GM19397 (cell line): ENCODE measurements at regions not wholly inside any gene's neighbourhood (a gene's known extent, or its start where the extent isn't known, plus 50 kb on each side); places are given as distances from the start of the nearest gene placed in this dataset.

ENCODE experiments used
- ATAC-seq: cut with Tn5 transposase; IDR thresholded peaks from one replicate; pipeline ENCODE4 v1.9.1; 2021; ENCODE audit warnings: mild to moderate bottlenecking, moderate library complexity; ENCODE audit not compliant: unreplicated experiment

DNA sequence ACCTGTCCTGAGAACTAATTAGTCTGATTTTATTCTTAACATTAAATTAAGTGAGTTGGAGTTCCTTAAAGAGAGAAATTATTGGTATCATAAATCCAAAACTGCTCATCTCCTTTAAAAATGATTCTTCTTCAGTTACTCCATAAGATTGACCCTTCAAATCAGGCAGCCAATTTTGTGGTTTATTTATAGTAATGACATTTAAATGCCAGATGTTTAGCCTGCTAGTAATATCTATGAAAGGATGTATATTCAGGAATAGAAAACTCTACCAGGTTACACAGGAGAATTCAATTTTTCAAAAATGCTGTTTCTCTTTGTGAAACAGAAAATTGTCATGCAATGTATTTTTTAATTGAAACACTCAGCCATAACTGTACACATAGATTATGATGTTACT lies 457.8 kb upstream of the ROBO2 start:
- no peak for ATAC-seq

DNA sequence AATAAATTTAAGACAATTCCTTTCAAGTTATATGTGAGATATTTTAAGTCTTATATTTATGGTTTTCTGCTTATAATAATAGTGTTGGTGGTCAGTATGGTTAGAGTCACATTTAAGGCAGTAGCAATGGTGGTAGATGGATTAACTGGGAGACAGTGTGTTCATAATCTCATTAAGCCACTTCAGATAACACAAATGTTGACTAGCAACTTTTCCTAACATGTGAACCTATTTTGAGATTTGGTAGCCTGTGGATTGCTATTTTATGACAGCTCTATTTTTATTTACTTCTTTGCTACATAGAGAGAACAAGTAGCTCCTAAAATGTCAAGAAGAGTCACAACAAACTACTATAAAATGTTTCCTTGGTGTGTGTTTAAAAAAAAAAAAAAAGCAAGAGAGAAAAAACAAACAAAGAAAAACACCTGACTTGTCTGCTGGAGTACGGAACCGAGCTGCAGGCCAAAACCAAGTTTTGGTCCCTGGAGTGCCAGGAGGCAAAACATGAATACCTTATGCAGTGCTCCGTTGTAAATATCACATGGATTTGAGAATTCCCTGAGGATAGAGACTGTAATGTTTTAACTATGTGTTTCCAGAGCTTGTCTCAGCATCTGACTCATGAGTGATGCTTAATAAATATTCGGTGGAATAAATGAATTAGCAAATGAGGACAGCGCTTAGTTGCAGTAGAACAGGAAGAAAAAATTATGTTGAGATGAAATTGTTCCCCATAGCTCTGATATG lies 457.1 kb upstream of the ROBO2 start:
- ATAC-seq: no peak

DNA sequence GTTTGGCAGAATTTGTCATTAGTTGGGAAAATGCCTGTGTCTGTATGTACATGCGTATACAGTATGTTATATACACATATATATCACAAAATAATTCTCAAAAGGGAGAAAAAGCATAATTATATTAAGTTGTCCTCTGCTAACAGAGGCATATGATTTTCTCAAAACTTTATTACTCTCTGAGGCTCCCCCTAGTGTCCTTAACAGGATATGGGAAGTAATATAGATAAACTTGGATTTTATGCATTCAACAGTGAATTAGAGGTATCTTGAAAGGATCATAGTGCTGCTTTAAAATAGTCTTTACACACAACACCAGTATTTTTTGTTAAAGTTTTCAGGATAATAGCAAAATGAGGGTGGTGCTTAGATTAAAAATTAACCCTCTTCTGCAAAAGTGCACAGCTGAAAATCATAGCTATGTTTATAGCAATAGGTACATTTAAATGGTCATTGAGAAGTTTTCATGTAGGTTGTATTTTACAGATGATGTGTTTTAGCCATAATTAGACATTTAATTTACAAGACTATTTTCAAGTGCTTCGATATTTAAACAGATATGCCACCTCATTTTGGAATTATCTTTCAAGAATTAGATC lies 454.0 kb upstream of the ROBO2 start:
- ATAC-seq: no peak

DNA sequence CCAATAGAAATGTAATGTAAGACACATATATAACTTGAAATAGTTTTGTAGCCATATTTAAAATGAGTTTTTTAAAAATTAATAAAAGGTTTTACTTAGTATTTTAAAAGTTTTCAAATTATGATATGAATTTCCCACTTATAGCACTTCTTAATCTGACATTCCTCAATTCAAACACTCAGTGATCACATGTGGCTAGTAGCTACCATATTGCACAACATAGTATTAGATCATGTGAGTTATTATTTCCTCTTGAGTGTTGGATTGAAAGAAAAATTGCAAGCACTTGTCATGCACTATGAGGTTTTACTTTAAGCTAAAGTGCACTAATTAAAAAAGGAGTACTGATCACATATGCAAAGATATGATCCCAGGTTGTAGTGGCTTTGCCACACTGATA lies 453.4 kb upstream of the ROBO2 start:
- no peak for ATAC-seq

DNA sequence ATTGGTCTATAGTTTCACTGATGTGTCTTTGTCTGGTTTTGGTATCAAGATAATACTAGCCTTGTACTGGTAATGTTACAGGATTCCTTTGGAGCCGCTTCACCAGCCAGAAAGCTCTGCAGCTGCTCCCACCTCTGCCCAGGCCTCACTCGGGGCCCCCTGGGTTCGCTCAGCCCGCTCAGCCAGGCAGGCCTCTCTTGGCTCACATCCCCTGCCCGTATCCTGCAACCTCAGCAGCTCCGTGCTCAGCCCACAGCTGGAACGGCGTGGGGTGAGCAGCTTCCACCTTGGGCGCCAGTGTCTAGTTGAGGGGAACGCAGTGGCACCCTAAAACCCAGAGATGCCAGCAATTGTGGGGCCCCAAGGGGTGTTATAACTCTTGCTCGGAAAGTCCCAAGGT lies 429.7 kb upstream of the ROBO2 start:
- no peak for ATAC-seq

DNA sequence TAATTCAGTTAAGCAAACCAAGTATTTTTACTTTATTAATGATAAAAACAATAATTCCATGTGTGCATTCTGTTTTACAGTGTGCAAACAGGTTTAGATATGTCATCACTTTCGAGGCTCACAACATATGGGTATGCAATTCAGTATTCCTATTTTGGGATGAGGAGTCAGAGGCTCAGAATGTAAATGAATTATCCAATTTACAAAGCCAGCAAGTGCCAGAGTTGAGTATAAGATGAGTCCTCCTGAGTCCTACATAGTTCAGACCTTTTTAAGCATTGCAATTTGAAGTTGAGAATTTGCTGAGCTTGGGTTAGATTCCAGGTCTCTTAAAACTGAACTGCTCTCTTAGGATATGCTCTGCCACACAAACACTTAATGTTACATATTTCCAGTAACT lies 424.2 kb upstream of the ROBO2 start:
- no peak for ATAC-seq

DNA sequence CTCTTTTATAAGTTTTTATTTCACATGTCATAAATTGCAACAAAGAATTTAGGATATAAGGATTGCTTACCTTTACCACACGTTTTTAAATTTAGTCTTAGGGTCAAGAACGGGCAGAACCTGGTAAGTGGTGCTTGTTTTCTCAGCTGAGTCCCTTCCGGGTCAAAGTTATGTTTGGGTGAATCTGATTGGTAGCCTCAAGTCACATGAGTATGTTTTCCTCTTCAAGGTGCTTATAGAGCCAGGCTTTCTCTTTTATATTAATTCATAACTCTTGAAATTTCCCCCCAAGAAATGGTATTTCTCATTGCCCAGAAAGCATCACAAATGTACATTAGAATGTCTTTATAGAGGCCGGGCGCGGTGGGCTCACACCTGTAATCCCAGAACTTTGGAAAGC lies 415.7 kb upstream of the ROBO2 start:
- no peak for ATAC-seq

DNA sequence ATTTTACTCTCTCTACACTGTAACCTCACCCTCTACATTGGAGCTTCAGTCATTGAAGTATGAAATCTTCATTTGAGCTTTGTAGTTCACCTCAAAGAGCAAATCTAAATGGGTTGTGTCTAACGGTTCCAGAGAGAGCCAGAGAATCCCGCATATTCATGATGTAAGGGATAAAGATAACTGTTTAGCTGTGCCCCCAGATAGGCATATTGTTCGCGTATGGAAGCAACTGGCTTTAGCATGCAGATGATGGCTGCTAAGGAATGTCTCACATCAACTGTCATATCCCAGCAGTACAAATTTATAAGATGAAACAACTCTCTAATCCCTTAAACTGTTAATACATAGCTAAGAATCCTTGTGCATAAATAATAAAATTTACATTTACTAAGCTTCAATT lies 412.7 kb upstream of the ROBO2 start:
- ATAC-seq: no peak

DNA sequence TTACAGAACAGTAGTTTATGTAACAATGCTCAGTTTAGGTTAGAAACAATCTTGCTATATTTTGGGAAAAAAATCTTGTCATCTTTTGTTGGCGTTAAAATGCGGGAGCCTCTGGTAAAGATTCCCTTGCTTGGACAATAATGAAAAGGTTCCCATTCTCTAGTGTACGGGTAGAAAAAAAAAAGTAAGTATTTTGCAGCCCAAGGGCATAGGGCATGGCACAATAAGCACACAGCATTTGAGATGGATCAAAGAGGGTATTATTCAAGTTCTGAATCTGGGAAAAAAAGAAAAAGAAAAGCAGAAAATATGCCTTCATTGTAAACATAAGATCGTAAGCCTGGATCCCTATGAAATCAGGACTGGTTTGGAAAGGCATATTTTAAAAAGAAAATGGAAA lies 408.6 kb upstream of the ROBO2 start:
- ATAC-seq: no peak

DNA sequence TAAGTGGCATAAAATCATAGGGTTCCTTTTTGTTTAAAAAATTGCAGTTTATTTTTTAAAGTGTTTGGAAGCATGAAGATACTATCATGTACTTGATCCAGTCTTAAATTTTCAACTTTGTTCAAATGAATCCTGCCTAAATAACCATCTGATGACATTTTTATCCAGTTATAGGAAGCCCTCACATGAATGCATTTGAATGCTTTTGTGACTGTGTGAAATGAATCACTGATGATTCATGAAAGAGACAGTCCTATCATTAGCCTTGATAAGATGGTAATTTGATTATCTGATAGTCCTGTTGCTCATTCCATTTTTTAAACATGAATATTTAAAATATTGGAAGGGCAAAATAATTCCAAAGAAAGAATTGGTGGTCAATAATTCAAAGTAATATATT lies 401.9 kb upstream of the ROBO2 start:
- no peak for ATAC-seq

DNA sequence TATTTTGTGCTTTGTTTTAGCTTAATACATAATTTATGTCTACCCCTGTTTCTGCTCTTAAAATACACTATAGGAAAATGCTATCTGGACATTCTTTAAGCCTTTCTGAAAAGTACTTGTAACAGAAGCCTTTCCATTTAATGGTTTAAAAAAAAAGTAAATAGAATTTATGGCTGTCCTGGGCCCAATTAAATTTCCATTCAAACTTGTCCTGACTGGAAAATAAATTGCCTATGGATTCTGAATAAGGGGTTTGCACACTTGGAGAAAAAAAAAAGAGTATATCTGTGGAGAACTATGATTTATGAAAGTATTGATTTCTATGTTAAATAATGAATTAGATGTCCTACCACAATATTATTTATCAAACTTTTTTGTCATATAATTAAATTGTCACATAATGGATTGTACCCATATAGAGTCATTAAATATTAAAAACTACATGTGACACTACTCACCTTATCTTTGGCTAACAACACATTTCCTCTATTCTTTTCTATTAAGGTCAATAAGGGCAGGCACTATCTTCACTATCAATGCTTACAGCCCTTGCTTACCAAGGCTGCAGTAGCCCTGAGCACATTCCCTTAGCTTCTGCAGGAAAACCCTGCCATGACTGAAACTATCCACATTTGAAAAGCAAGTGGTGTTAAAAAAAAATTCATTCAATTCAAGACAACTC lies 396.1 kb upstream of the ROBO2 start:
- ATAC-seq: no peak

DNA sequence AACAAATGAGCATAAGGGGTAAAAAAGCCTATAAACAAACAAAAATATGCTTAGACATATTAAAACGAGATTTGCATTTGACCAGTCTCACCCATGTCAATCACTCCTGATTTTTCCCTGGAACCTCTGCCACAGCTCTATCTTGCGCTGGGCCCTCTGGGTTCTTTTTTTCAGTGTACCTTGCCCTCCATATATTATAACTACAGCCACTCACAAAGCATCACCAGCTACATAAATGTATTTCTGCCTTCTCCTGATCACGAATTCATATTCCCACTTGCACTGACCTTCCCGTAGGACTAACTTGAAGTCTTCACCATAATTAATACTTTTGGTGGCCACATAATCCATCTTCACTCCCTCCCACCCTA lies 395.6 kb upstream of the ROBO2 start:
- ATAC-seq: no peak

DNA sequence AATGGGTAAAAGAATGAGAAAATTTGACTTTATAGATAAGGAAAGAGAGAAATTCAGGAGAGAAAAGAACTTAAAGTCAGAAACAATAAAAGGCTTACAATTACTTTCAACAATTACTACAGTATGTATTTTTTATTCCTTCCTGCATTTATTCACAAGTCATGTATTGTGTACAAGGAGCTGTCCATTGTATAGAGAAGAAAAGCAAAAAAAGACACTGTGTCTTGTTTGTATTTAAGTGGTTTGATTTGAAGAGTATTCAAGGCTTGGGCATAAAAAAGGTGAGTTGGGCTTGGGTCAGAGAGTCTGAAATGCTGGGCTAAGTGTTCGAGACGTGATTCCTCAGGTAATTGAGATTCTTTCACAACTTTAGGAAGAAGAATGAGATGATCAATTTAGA lies 394.2 kb upstream of the ROBO2 start:
- no peak for ATAC-seq

DNA sequence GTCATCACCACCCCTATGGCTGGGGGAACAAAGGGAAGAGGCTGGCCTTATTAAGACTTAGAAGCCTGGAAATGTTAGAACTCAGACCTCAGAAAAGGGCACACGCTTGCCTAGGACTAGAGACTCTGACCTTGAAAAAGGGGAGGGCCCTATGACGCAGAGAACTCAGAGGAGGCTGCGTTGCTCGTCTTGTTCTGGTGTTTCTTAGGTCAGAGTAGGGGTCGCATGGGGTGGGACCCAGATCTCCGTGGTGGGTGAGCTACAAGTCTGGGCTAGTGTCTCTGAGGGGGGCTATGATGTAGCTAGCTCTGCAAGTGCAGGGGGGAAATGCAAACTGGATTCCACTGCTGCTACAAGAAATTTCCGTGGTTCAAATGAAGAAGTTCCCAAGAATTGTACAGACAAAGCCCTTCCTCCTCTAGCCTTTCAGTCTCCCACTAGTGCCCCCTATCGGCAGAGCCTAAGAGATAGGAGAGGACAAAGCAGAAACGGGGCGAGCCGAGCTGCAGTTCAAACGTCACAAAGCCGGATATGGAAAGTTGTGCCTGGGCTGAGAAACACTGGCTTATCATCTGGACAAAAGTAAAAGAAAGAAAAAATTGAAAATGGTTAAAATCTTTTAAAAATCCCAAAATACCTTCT lies 392.9 kb upstream of the ROBO2 start:
- no peak for ATAC-seq

DNA sequence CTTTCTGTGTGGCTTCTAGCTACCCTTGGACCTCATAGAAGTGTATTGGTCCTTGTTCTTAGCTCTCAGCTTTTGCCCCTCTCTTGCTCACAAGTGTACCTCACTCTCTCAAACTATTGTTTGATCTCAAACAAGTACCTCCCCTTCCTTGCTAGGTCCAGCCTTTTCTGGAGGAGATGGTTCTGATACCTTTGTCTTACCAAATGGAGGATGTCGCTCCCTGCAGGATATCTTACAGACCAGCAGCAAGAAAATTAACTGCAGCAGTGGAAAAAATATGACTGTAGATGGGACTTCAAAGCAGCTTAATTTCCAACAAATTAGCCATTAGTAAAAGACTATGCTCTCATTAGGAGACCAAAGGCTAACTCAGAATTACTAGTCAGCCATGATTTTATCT lies 388.1 kb upstream of the ROBO2 start:
- no peak for ATAC-seq

DNA sequence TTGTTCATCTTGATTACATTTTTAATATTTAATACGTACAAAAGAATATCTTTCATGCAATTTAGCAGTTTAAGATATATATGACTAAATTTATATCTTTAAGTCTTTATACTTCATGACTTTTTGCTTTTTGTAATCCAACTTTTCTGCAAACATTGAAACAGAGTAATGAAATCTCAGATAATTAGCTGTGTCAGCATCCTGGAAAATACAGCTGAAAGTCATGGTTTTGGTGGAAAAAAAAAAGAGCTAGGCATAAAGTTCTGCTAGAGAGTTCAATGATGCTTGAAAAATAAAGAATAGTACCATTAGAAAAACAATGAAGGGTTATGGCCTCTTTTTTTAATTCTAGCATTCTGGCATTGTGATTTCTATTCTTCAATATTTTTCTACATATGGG lies 387.4 kb upstream of the ROBO2 start:
- ATAC-seq: no peak

DNA sequence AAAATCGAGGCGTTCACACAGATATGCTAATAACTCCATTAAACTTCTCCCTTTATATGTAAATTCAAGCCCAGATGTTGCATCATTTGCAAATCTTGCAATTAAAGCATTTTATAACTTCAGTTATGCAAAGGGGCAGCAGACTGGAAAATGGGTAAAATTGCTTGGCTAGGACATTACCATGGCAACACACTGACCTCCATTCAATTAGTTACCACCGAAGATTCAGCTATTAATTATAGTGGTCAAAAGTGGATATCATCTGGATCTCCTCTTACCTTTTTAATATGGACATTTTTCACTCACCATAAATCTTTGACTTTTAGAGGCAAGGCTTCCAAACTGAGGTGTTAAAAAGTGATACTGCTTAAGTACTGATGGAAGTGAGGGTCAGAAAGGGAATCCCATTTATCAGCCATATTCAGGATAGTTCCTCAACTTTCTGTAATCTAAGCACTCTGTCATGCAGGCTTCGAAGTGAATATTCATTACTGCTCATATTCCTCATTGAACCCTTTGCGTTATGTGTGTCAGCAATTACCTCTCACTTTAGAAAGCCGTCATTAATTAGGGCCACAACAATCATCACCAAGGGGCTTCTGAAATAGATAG lies 386.2 kb upstream of the ROBO2 start:
- ATAC-seq: no peak

DNA sequence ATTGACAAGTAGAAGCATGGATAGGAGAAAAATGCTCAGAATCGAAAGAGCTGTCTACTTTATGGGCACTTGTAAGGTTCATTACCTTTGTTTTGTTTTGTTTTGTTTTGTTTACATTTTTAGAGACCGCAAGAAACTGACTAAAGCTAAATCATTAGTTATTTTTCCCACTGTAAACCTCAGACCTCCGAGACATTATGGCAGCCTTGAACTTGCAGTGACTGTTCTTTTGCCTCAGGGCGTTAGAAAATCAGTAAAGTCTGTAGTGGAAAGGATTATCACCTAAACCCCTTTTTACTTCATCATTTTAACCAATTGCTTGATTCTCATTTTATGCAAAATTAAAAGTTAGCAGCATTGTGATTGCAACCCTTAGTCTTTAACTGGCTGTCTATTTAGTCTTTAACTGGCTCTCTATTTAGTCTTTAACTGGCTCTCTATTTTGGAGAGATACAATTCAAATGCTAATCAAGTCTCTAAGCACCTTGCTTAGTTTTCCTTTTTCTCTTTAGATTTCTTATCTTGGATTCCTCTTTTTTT lies 383.3 kb upstream of the ROBO2 start:
- ATAC-seq: no peak

DNA sequence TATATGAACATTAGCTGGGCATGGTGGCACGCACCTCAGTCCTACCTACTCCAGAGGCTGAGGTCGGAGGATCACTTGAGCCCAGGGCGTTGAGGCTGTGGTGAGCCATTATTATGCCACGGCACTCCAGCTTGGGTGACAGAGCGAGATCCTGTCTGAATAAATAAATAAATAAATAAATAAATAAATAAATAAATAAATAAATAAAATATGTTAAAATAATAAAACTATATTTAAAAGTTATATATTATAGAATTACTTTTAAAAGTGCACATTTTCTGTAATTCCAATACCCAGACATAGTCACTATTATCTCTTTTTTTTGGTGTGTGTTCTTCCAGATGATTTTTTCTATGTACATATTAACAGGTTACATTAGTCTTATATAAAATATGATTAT lies 382.0 kb upstream of the ROBO2 start:
- no peak for ATAC-seq

DNA sequence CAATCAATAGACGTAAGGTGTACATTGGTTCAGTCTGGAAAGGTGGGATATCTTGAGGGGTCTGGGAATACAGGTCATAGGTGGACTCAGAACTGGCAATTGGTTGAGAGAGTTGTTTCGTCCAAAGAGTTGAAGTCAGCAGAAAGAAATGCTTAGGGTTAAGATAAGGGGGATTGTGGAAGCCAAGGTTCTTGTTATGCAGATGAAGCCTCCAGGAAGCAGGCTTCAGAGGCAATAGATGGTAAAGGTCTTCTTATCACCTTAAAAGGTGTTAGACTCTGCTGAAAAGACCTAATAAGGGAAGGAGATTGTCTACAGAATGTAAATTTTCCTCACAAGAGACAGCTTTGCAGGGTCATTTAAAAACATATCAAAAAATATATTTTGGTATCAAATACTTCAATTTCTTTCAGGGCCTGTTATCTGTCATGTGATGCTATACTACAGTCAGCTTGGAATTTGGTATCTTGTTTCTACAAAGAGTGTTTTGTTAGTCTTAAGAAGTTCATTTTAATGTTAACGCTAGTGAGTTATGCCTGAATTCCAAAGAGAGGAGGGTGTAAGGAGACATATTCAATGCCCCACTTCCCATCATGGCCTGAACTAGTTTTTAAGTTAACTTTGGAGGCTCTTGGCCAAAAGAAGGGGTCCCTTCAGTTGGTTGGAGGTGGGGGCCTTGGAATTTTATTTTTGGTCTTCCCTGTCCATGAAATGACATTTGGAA lies 378.2 kb upstream of the ROBO2 start:
- ATAC-seq: no peak

DNA sequence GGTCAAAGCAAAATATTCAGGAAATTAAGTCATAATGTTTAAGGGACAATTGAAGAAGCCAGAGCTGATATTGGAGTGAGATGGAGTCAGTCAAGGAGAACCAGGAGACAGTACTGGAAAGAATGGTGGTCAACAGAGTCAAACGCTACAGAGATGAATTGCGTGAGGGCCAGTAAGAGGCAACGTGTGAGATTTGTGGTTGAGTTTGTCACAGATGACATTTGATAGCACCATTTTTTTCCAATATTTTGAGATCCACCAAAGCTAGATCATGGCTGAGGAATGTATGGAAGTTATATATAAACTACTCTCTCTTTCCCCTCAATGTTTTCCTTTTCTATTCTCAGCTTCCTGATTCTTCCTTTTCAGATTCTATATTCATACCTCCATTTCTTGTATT lies 375.1 kb upstream of the ROBO2 start:
- ATAC-seq: no peak
